ENCODE measurements at regions not wholly inside any gene's neighbourhood (a gene's known extent, or its start where the extent isn't known, plus 50 kb on each side); places are given as distances from the start of the nearest gene placed in this dataset.

GRCh38 chr4:149956678-149957077 is 121.6 kb upstream of the DCLK2 start:
- TF ChIP-seq, protein P1, sequence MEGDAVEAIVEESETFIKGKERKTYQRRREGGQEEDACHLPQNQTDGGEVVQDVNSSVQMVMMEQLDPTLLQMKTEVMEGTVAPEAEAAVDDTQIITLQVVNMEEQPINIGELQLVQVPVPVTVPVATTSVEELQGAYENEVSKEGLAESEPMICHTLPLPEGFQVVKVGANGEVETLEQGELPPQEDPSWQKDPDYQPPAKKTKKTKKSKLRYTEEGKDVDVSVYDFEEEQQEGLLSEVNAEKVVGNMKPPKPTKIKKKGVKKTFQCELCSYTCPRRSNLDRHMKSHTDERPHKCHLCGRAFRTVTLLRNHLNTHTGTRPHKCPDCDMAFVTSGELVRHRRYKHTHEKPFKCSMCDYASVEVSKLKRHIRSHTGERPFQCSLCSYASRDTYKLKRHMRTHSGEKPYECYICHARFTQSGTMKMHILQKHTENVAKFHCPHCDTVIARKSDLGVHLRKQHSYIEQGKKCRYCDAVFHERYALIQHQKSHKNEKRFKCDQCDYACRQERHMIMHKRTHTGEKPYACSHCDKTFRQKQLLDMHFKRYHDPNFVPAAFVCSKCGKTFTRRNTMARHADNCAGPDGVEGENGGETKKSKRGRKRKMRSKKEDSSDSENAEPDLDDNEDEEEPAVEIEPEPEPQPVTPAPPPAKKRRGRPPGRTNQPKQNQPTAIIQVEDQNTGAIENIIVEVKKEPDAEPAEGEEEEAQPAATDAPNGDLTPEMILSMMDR (conservative IDR thresholded peaks at IDR 0.05; ENCODE audit: low read length): no peak
- TF ChIP-seq EZH2phosphoT487 (IDR thresholded peaks at IDR 0.05; ENCODE audit: borderline replicate concordance): no peak
